GM18517 (cell line): ENCODE measurements at regions not wholly inside any gene's neighbourhood (a gene's known extent, or its start where the extent isn't known, plus 50 kb on each side); places are given as distances from the start of the nearest gene placed in this dataset.

Experiments used
- ATAC-seq: cut with Tn5 transposase; IDR thresholded peaks from one replicate; pipeline ENCODE4 v1.9.1; 2021; ENCODE audit warnings: mild to moderate bottlenecking, moderate library complexity; ENCODE audit not compliant: unreplicated experiment

- no peak for ATAC-seq
These were observed 166.7 kb downstream of the CDH26 start for GRCh38 chr20:60124776-60125381.

- no peak for ATAC-seq
These were observed 167.3 kb downstream of the CDH26 start for GRCh38 chr20:60125513-60125912.

- ATAC-seq, result no peak
These were observed 168.8 kb downstream of the CDH26 start for GRCh38 chr20:60126975-60127374.

- no peak for ATAC-seq
These were observed 173.2 kb downstream of the CDH26 start for GRCh38 chr20:60131375-60131774.

- ATAC-seq, result no peak
These were observed 174.1 kb downstream of the CDH26 start for GRCh38 chr20:60132162-60132826.

GRCh38 chr20:60132827-60133670 lies 174.8 kb downstream of the CDH26 start:
- ATAC-seq, result no peak

- no peak for ATAC-seq
These were observed 177.1 kb downstream of the CDH26 start for GRCh38 chr20:60135276-60135675.

GRCh38 chr20:60136645-60137401 lies 178.6 kb downstream of the CDH26 start:
- ATAC-seq, result no peak

GRCh38 chr20:60137657-60138245 lies 179.5 kb downstream of the CDH26 start:
- no peak for ATAC-seq

- peak; percentile 67 for ATAC-seq
These were observed 180.3 kb downstream of the CDH26 start for GRCh38 chr20:60138256-60139220.

GRCh38 chr20:60139663-60140446 lies 181.6 kb downstream of the CDH26 start:
- no peak for ATAC-seq

GRCh38 chr20:60142587-60142986 lies 184.4 kb downstream of the CDH26 start:
- ATAC-seq, result no peak

- ATAC-seq, result no peak
These were observed 185.1 kb downstream of the CDH26 start for GRCh38 chr20:60143261-60143842.

GRCh38 chr20:60144404-60144803 lies 186.2 kb downstream of the CDH26 start:
- ATAC-seq, result no peak

- ATAC-seq, result no peak
These were observed 186.8 kb downstream of the CDH26 start for GRCh38 chr20:60144974-60145527.

- no peak for ATAC-seq
These were observed 188.8 kb downstream of the CDH26 start for GRCh38 chr20:60147004-60147403.

GRCh38 chr20:60148885-60149284 lies 190.7 kb downstream of the CDH26 start:
- ATAC-seq, result no peak

- ATAC-seq, result no peak
These were observed 194.6 kb downstream of the CDH26 start for GRCh38 chr20:60152792-60153191.
